Prostate gland (tissue), 2 donors: ENCODE measurements at regions not wholly inside any gene's neighbourhood (a gene's known extent, or its start where the extent isn't known, plus 50 kb on each side); places are given as distances from the start of the nearest gene placed in this dataset.

Experiments
- DNase-seq: peaks from one replicate; pipeline ENCODE4 v3.0.0-alpha.2; 2019; ENCODE audit warnings: low spot score
- H3K27ac ChIP-seq, 2 donors: fragments of 200-600 bp; sonication (generic); 2 replicates each; pipeline ENCODE4 v1.5.1; 2017 to 2019
- H3K27me3 ChIP-seq: fragments of 200-600 bp; sonication (generic); replicated peaks from 2 replicates; pipeline ENCODE4 v1.5.1; 2019; ENCODE audit not compliant: insufficient read depth
- H3K36me3 ChIP-seq, 2 donors: fragments of 200-600 bp; sonication (generic); 1 replicate in 1 of 2; 2 replicates in 1 of 2; pipeline versions ENCODE4 v1.5.1 to v1.8.1; 2017 to 2019
- H3K4me1 ChIP-seq: fragments of 200-600 bp; sonication (generic); replicated peaks from 2 replicates; pipeline ENCODE4 v1.5.1; 2019
- H3K4me3 ChIP-seq, 2 donors: fragments of 200-600 bp; sonication (generic); 2 replicates each; pipeline ENCODE4 v1.5.1; 2017 to 2019
- H3K9me3 ChIP-seq: fragments of 200-600 bp; sonication (generic); 2 replicates; pipeline ENCODE4 v1.5.1; 2017
- CTCF ChIP-seq, 4 experiments: fragments of 200-600 bp in 2 of 4; fragments of 450-650 bp in 2 of 4; sonication (generic) in 2 of 4; IDR thresholded peaks; 1 replicate in 3 of 4; 2 replicates in 1 of 4; pipeline ENCODE4 v1.5.1; 2016 to 2019; ENCODE audit warnings: antibody characterized with exemption in 4 of 4, mild to moderate bottlenecking in 2 of 4, moderate library complexity in 2 of 4
- POLR2A ChIP-seq: fragments of 450-650 bp; IDR thresholded peaks from one replicate; pipeline ENCODE4 v1.6.1; 2016; ENCODE audit warnings: antibody characterized with exemption, mild to moderate bottlenecking
- POLR2AphosphoS5 ChIP-seq: sonication (generic); formaldehyde crosslinking; IDR thresholded peaks from one replicate; pipeline ENCODE4 v1.6.1; 2017; ENCODE audit warnings: antibody characterized with exemption
- whole genome bisulfite sequencing: methylation state at CpG from one replicate; pipeline ENCODE4 v1.1.5; 2018; 5-methylcytosine and 5-hydroxymethylcytosine counted together
- intact Hi-C: fragments of 100-400 bp; cut with DNase I; formaldehyde crosslinking; loops from one replicate; pipeline ENCODE4 v1.14.2; 2022

DNA sequence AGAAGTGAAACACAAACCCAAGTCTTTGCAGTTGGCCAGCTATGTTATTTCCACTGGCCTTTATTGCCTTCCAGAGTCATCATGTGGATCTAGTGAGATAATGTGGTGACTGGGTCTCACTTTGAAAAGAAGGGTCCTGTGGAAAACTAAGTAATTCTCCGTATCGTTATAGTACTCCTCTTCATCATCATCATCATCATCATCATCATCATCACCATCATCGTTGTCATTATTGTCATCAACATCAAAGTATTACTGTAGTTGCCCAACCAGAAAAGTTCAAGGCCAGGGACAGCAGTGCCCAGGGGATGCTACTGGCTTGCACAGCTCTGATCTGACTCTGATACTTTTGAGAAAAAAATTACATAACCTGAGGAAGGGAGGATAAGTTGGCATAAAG, 295.6 kb upstream of the F9 start:
- Histone ChIP-seq H3K4me3 (no peak overlapping the region), H3K4me1 (no peaks in the 10 kb centered on the region), H3K27ac (no peak overlapping the region), H3K36me3 (no peaks in the 10 kb centered on the region), H3K27me3 (no peaks in the 10 kb centered on the region), H3K9me3 (no peaks in the 10 kb centered on the region)
- intact Hi-C loops, result no loop called here
- TF ChIP-seq POLR2A (no peak), POLR2AphosphoS5 (no peak), CTCF (IDR thresholded peaks at IDR 0.05) (no peak)
- DNase-seq, result no peak
- 92% methylated on average over 3 of the region's 3 CpGs for WGBS

DNA sequence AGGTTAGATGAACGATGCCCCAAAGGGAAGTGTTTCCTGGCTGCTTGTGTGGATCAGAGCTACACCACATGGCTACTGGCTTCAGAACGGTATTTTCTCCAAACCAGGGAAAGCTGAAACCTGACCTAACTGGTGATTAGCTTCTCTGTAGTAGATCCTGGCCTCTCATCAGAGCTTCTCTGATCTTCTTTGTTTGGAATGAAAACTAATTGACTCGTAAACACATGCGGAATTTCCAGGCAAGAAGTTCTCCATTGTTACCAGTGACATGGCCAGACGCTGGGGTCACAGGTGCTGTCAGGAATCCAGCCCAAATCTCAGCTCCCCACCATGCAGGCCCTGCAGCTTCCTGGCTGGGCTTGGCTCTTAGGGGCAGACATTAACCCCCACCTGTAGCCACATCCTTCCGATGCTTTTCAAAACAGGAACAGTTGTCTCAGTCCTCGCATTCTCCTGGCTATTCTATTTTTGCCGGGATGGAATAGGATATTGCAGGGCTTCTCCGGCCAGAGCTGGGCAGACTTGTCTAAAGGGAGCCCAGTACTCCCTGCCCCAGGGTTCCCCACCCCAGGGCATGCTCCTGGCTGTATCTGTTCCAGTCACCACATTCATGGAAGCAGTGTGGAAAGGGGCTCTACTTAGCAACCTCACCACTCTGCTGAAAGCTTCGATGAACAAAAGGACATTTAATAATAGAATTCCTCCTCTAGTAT, 305.4 kb upstream of the F9 start:
- no peaks in the 10 kb centered on the region for H3K27me3 ChIP-seq
- DNase-seq, result no peak
- TF ChIP-seq POLR2A (no peak), POLR2AphosphoS5 (no peak), CTCF (IDR thresholded peaks at IDR 0.05) (no peak)
- 41% methylated on average over 10 of the region's 10 CpGs for WGBS
- H3K4me1 ChIP-seq, result no peaks in the 10 kb centered on the region
- intact Hi-C loops, result no loop called here
- no peaks in the 10 kb centered on the region for H3K9me3 ChIP-seq
- no peaks in the 10 kb centered on the region for H3K36me3 ChIP-seq
- H3K27ac ChIP-seq, result no peak overlapping the region
- no peak overlapping the region for H3K4me3 ChIP-seq

GRCh38 chrX:139222511-139223200, 307.9 kb upstream of the F9 start:
- DNase-seq, result no peak
- Histone ChIP-seq H3K27ac (no peak overlapping the region), H3K4me3 (no peak overlapping the region), H3K9me3 (no peaks in the 10 kb centered on the region), H3K4me1 (no peaks in the 10 kb centered on the region), H3K36me3 (no peaks in the 10 kb centered on the region), H3K27me3 (no peaks in the 10 kb centered on the region)
- WGBS, result 92% methylated on average over 9 of the region's 9 CpGs
- TF ChIP-seq POLR2AphosphoS5, result no peak
- TF ChIP-seq CTCF (IDR thresholded peaks at IDR 0.05), result no peak
- no peak for TF ChIP-seq POLR2A
- intact Hi-C loops, result no loop called here

DNA sequence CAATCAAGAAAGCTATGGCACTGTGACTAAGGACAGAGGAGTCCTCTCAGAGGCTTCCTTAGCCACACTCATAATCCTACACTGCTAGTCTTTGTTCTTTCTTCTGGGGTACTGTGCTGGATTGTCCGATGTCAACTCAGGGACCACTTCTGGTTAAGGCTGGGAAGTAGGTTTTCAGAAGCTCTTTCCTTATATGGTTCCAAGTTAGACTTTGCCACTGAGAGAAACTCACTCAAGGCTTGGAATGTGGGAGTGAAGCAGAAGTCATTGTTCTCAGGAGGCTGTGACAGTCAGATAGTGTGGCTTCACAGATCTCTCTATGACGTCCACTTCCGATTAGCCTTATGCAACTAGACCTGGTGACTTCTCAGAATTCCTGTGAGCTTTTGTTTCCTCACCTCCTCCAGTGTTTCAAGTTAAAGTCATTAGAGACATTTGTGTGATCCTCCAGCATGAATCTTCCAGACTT, 317.3 kb upstream of the F9 start:
- Histone ChIP-seq H3K9me3 (no peaks in the 10 kb centered on the region), H3K27ac (no peak overlapping the region), H3K4me1 (no peaks in the 10 kb centered on the region), H3K27me3 (no peaks in the 10 kb centered on the region), H3K4me3 (no peak overlapping the region), H3K36me3 (no peaks in the 10 kb centered on the region)
- intact Hi-C loops, result no loop called here
- no peak for DNase-seq
- no peak for TF ChIP-seq POLR2AphosphoS5
- TF ChIP-seq CTCF (IDR thresholded peaks at IDR 0.05), result no peak
- TF ChIP-seq POLR2A, result no peak
- 90% methylated on average over 3 of the region's 3 CpGs for WGBS
